ENCODE measurements at regions not wholly inside any gene's neighbourhood (a gene's known extent, or its start where the extent isn't known, plus 50 kb on each side); places are given as distances from the start of the nearest gene placed in this dataset.
A peak's percentile ranks its signal among the peaks of the same experiment; 100 is the strongest.

DNA sequence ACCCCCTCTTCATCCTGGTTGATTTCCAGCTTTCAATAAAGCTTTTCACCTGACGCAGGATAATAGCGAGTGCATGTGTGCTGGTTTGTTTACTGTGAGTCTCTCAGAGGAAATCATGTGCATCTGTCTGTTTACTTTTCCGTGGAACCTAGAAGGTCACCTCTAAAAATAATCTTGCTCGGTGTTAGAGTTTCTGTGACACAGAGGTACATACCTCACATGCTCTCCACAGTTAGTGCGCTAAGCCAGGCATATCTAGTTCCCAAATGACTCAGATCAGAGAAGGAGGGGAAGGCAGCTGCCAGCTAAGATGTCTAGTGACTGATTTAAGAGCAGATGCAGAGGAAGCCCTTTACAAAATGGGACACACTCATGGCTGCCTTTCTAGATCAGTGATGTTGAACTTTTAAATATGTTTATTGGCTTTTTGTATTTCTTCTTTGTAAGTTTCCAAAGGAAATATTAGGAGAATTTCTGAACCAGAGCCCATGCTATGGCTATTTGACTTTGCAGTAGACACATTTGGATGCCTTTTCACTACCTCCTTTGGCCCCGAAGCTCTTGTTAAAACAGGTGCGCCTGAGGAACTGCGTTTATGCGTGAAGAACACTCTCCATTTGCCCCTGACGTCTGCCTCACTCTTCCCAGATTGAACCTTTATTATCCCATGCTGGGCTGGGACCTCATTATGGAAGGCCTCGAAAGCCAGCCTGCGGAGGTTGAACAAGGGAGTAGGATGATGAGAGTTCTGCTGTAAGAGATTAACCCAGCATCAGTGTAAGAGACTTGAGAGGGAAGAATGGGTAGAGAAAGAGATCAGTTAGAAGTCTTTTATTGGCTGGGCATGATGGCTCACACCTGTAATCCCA is 145.6 kb downstream of the FAM161A start:
- Mint-ChIP-seq H3K4me1 (no peaks in the 10 kb centered on the region), H3K27me3 (no peaks in the 10 kb centered on the region), H3K9me3 (no peaks in the 10 kb centered on the region), H3K4me3 (no peak overlapping the region), H3K27ac (no peak overlapping the region)
- peak; percentile 49 for ATAC-seq
- DNase-seq = no peak

DNA sequence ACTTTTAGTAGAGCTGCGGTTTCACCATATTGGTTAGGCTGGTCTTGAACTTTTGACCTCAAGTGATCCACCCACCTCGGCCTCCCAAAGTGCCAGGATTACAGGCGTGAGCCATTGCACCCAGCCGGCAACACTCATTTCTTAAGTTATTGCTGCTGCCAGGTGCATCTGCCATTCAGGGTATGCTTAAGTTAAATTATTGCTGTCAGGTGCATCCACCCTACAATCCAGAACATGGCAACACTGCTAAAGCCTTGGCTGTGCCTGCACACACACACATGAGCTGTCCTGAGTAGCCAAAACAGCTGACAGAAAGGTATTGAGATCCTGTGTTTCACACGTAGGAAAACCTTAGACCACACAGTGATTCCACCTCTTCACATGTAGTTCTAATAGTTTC is 148.2 kb downstream of the FAM161A start:
- no peak for DNase-seq
- no peak for ATAC-seq
- no peak overlapping the region for H3K4me3 Mint-ChIP-seq
- no peaks in the 10 kb centered on the region for H3K9me3 Mint-ChIP-seq
- H3K4me1 Mint-ChIP-seq = no peaks in the 10 kb centered on the region
- no peak overlapping the region for H3K27ac Mint-ChIP-seq
- no peaks in the 10 kb centered on the region for H3K27me3 Mint-ChIP-seq

DNA sequence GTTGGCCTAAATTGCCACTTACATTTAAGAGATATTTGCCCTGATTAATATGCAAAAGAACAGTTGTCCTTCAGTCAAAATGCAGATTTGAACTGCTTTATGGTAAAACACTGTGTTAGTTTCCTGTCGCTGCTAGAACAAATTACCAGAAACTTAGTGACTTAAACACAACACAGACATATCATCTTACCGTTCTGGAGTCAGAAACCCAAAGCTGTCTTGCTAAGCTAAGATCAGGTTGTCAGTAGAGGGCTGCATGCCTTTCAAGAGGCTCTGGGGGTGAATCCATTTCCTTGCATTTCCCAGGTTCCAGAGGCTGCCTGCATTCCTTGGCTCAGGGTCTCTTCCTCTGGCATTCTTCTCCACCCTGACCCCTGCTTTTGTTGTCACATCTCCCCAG is 149.5 kb downstream of the FAM161A start:
- Mint-ChIP-seq H3K27ac (no peak overlapping the region), H3K4me3 (no peak overlapping the region), H3K27me3 (no peaks in the 10 kb centered on the region), H3K9me3 (no peaks in the 10 kb centered on the region), H3K4me1 (no peaks in the 10 kb centered on the region)
- no peak for DNase-seq
- no peak for ATAC-seq

GRCh38 chr2:61702088-61702467 is 151.8 kb downstream of the FAM161A start:
- no peak overlapping the region for H3K27ac Mint-ChIP-seq
- DNase-seq (no peak), ATAC-seq (no peak)
- no peaks in the 10 kb centered on the region for H3K4me1 Mint-ChIP-seq
- H3K9me3 Mint-ChIP-seq = no peaks in the 10 kb centered on the region
- no peaks in the 10 kb centered on the region for H3K27me3 Mint-ChIP-seq
- no peak overlapping the region for H3K4me3 Mint-ChIP-seq

DNA sequence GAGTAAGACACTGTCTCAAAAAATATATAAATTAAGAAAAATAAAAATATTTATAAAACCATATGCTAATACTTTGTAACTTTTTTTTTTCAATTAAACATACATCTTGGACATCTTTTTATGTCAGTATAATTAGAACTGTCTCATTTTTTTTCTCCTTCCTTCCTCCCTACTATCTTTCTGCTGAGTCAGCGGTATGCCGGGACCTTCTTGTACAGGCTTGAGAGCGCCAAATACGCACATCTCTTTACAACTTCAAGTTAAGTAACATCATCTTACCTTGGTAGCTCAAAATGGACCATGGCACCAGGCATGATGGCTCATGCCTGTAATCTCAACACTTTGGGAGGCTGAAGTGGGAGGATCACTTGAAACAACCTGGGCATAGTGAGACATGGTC is 153.4 kb downstream of the FAM161A start:
- Mint-ChIP-seq H3K4me3 (no peak overlapping the region), H3K27me3 (no peaks in the 10 kb centered on the region), H3K4me1 (no peaks in the 10 kb centered on the region), H3K9me3 (no peaks in the 10 kb centered on the region), H3K27ac (no peak overlapping the region)
- DNase-seq = no peak
- ATAC-seq = no peak

GRCh38 chr2:61694312-61695274 is 156.4 kb upstream of the XPO1 start:
- H3K4me3 Mint-ChIP-seq = peak overlapping the region; percentile 85 to 88
- DNase-seq = peak; percentile 83 to 86
- H3K27me3 Mint-ChIP-seq = no peaks in the 10 kb centered on the region
- peaks cover 23% of the 10 kb centered on the region for H3K4me1 Mint-ChIP-seq
- no peaks in the 10 kb centered on the region for H3K9me3 Mint-ChIP-seq
- H3K27ac Mint-ChIP-seq = peak overlapping the region; percentile 60 to 94
- peak; percentile 93 for ATAC-seq

DNA sequence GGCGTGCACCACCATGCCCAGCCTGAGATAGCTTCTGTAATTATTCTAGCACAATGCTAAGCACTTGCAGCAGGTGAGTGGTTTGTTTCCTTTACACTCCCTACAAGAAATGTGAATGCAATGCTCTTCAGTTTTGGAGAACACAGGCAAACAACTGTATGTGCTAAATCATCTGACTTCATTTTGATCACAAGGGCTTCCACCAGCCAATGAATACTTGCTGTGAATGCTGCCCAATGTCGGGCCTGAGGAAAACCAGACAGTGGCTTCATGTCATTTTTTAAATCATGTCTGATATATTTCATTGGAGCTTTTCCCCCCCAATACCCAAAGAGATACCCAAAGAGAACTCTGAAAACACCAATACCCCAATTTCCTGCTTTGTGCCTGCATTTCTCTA is 155.6 kb upstream of the XPO1 start:
- Mint-ChIP-seq H3K4me1 (peaks cover 32% of the 10 kb centered on the region), H3K27ac (no peak overlapping the region), H3K27me3 (no peaks in the 10 kb centered on the region), H3K9me3 (no peaks in the 10 kb centered on the region), H3K4me3 (peak overlapping the region; percentile 85 to 88)
- no peak for ATAC-seq
- DNase-seq = no peak

GRCh38 chr2:61690078-61690596 is 152.0 kb upstream of the XPO1 start:
- Mint-ChIP-seq H3K9me3 (no peaks in the 10 kb centered on the region), H3K27me3 (no peaks in the 10 kb centered on the region), H3K4me1 (peaks cover 33% of the 10 kb centered on the region), H3K4me3 (no peak overlapping the region), H3K27ac (peak overlapping the region in 1 of 2 donors; percentile 42)
- DNase-seq (no peak), ATAC-seq (no peak)

GRCh38 chr2:61689568-61689967 is 151.4 kb upstream of the XPO1 start:
- Mint-ChIP-seq H3K27ac (peak overlapping the region in 1 of 2 donors; percentile 86), H3K27me3 (no peaks in the 10 kb centered on the region), H3K9me3 (no peaks in the 10 kb centered on the region), H3K4me1 (peaks cover 33% of the 10 kb centered on the region), H3K4me3 (peak overlapping the region; percentile 26 to 63)
- DNase-seq (no peak), ATAC-seq (no peak)

GRCh38 chr2:61688369-61689334 is 150.5 kb upstream of the XPO1 start:
- no peak for DNase-seq
- no peaks in the 10 kb centered on the region for H3K9me3 Mint-ChIP-seq
- peak overlapping the region in 1 of 2 donors; percentile 67 for H3K27ac Mint-ChIP-seq
- no peaks in the 10 kb centered on the region for H3K27me3 Mint-ChIP-seq
- H3K4me3 Mint-ChIP-seq = no peak overlapping the region
- ATAC-seq = peak; percentile 39
- peaks cover 25% of the 10 kb centered on the region for H3K4me1 Mint-ChIP-seq

DNA sequence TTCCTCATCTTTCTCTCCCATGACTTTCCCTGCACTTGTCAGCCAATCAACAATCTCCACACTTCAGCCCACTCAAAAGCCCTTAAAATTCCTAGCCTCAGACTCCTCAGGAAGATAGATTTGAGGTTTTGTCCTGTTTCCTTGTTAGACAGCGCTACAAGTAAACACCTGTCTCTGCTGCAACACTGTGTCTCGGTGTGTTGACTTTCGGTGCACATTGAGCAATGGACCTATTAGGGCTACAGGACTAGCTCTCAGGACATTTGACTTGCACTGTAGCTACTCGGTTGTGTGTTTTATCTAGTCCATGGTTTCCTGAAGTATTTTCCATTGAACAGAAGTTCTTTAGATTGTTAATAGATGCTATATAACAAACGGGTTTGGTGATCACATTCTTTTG is 140.9 kb upstream of the XPO1 start:
- Mint-ChIP-seq H3K27me3 (no peaks in the 10 kb centered on the region), H3K9me3 (peaks cover 28 to 32% of the 10 kb centered on the region in 2 donors), H3K4me3 (no peak overlapping the region), H3K27ac (no peak overlapping the region), H3K4me1 (no peaks in the 10 kb centered on the region)
- DNase-seq (no peak), ATAC-seq (no peak)

GRCh38 chr2:61677942-61678341 is 139.8 kb upstream of the XPO1 start:
- DNase-seq (no peak), ATAC-seq (no peak)
- Mint-ChIP-seq H3K4me1 (no peaks in the 10 kb centered on the region), H3K27me3 (no peaks in the 10 kb centered on the region), H3K9me3 (peaks cover 30 to 32% of the 10 kb centered on the region in 2 donors), H3K27ac (no peak overlapping the region), H3K4me3 (no peak overlapping the region)

DNA sequence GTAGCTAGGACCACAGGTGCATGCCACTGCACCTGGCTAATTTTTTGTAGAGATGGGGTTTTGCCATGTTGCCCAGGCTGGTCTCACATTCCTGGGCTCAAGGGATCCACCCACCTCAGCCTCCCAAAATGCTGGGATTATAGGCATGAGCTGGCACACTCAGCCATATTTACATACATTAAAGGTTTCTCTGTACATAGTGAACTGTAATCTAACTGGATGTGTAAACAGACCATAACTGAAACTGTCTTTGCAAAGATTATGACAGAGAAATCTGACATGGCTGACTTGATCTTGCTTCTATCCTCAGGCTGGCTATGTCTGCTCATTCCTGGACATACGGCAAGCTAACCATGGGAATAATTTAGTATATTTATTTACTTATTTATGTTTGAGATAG is 139.2 kb upstream of the XPO1 start:
- Mint-ChIP-seq H3K27ac (no peak overlapping the region), H3K4me3 (no peak overlapping the region), H3K27me3 (no peaks in the 10 kb centered on the region), H3K4me1 (no peaks in the 10 kb centered on the region), H3K9me3 (peaks cover 30 to 32% of the 10 kb centered on the region in 2 donors)
- ATAC-seq = no peak
- DNase-seq = no peak

DNA sequence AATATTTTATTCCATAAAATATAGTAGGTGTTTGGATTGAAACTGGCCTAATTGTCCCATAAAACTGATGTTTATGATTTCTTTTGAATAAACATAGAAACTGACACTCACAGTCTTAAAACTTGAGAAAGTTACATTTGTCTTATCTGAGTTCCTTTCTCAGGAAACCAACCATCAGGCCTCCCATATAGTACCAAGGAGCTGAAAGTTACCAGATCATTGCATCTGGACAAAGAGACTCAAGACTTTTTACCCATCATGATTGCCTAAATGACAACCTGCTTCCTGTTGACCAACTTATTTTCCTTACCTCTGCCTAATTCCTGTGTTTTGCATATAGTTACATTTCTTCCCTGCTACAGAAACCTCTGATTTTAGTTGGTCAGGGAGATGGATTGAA is 137.0 kb upstream of the XPO1 start:
- Mint-ChIP-seq H3K27me3 (no peaks in the 10 kb centered on the region), H3K27ac (no peak overlapping the region), H3K4me1 (peaks cover 19% of the 10 kb centered on the region), H3K4me3 (no peak overlapping the region), H3K9me3 (peaks cover 30 to 32% of the 10 kb centered on the region in 2 donors)
- DNase-seq (no peak), ATAC-seq (no peak)
